HUES48 (cell line): ENCODE measurements at regions not wholly inside any gene's neighbourhood (a gene's known extent, or its start where the extent isn't known, plus 50 kb on each side); places are given as distances from the start of the nearest gene placed in this dataset.
A peak's percentile ranks its signal among the peaks of the same experiment; 100 is the strongest.

Source experiments
- H3K27ac ChIP-seq: one replicate; pipeline ENCODE4 v1.7.0; 2013; ENCODE audit warnings: low read depth, low read length, inconsistent platforms
- H3K27me3 ChIP-seq: 2 replicates; pipeline ENCODE4 v1.6.1; 2013; ENCODE audit warnings: mild to moderate bottlenecking, low read length; ENCODE audit not compliant: control insufficient read depth, insufficient read depth
- H3K36me3 ChIP-seq: 2 replicates; pipeline ENCODE4 v1.6.1; 2013; ENCODE audit warnings: low read length; ENCODE audit not compliant: control insufficient read depth, insufficient read depth
- H3K4me1 ChIP-seq: 2 replicates; pipeline ENCODE4 v1.6.1; 2013; ENCODE audit warnings: mild to moderate bottlenecking, low read length; ENCODE audit not compliant: control insufficient read depth, insufficient read depth
- H3K4me3 ChIP-seq: 2 replicates; pipeline ENCODE4 v1.5.1; 2013; ENCODE audit warnings: mild to moderate bottlenecking, low read depth, low read length
- H3K9ac ChIP-seq: 2 replicates; pipeline ENCODE4 v1.6.1; 2013; ENCODE audit warnings: mild to moderate bottlenecking, low read depth, low read length, moderate library complexity
- H3K9me3 ChIP-seq: 2 replicates; pipeline ENCODE4 v1.6.1; 2013; ENCODE audit warnings: low read length; ENCODE audit not compliant: control insufficient read depth, insufficient read depth

GRCh38 chr5:160479220-160479619, 57.6 kb downstream of the PTTG1 start:
- H3K27ac ChIP-seq = no peak overlapping the region
- H3K27me3 ChIP-seq = no peaks in the 10 kb centered on the region
- no peak overlapping the region for H3K9ac ChIP-seq
- H3K36me3 ChIP-seq = no peaks in the 10 kb centered on the region
- H3K4me1 ChIP-seq = peaks cover 31% of the 10 kb centered on the region
- no peaks in the 10 kb centered on the region for H3K9me3 ChIP-seq
- H3K4me3 ChIP-seq = no peak overlapping the region

GRCh38 chr5:160479926-160480325, 58.3 kb downstream of the PTTG1 start:
- no peaks in the 10 kb centered on the region for H3K9me3 ChIP-seq
- no peaks in the 10 kb centered on the region for H3K27me3 ChIP-seq
- no peaks in the 10 kb centered on the region for H3K36me3 ChIP-seq
- H3K4me1 ChIP-seq = peaks cover 35% of the 10 kb centered on the region
- H3K4me3 ChIP-seq = no peak overlapping the region
- no peak overlapping the region for H3K27ac ChIP-seq
- no peak overlapping the region for H3K9ac ChIP-seq

DNA sequence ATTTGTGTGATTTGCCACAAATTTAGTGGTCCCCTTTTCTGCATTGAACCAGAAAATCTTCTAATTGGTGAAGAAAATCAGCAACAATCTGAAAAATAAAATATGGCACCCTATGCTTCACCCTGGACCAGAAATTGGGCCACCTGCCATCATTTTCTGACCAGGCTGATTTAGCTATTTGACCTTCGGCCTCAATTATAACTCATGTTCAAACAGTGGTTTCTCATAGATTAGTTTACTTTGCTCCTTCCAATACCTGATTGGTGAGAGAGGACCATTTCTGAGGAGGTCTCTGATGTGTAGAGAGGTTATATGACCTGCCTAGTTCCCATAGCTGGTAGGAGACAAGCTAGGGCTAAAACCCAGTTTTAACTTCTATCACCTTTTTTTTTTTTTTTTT, 59.0 kb downstream of the PTTG1 start:
- Histone ChIP-seq H3K36me3 (no peaks in the 10 kb centered on the region), H3K27me3 (no peaks in the 10 kb centered on the region), H3K4me1 (peaks cover 42% of the 10 kb centered on the region), H3K4me3 (no peak overlapping the region), H3K27ac (no peak overlapping the region), H3K9me3 (no peaks in the 10 kb centered on the region), H3K9ac (no peak overlapping the region)

GRCh38 chr5:160484678-160485077, 63.0 kb downstream of the PTTG1 start:
- no peak overlapping the region for H3K9ac ChIP-seq
- no peak overlapping the region for H3K27ac ChIP-seq
- no peak overlapping the region for H3K4me3 ChIP-seq
- H3K36me3 ChIP-seq = no peaks in the 10 kb centered on the region
- no peaks in the 10 kb centered on the region for H3K27me3 ChIP-seq
- H3K4me1 ChIP-seq = peaks cover 33% of the 10 kb centered on the region
- H3K9me3 ChIP-seq = no peaks in the 10 kb centered on the region

DNA sequence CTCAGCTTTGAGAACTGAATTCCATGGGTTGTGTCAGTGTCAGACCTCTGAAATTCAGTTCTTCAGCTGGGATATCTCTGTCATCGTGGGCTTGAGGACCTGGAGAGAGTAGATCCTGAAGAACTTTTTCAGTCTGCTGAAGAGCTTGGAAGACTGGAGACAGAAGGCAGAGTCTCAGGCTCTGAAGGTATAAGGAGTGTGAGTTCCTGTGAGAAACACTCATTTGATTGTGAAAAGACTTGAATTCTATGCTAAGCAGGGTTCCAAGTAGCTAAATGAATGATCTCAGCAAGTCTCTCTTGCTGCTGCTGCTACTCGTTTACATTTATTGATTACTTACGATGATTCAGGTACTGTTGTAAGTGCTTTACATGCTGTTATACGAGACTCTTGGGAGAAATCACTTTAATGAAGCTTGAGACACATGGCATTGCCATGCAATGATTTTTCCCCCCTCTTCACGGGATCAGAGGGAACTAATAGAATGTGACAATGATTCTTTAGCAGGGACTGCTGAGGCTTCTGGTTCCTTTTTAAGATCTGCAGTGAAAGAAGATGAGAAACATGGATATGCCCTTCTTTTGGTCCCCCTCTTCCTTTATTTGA, 63.8 kb downstream of the PTTG1 start:
- Histone ChIP-seq H3K9ac (no peak overlapping the region), H3K4me3 (no peak overlapping the region), H3K9me3 (no peaks in the 10 kb centered on the region), H3K27ac (peak overlapping the region; percentile 73), H3K4me1 (peaks cover 33% of the 10 kb centered on the region), H3K36me3 (no peaks in the 10 kb centered on the region), H3K27me3 (no peaks in the 10 kb centered on the region)

GRCh38 chr5:160486573-160486972, 64.9 kb downstream of the PTTG1 start:
- no peaks in the 10 kb centered on the region for H3K27me3 ChIP-seq
- no peaks in the 10 kb centered on the region for H3K9me3 ChIP-seq
- no peak overlapping the region for H3K9ac ChIP-seq
- no peak overlapping the region for H3K4me3 ChIP-seq
- H3K4me1 ChIP-seq = peaks cover 31% of the 10 kb centered on the region
- no peak overlapping the region for H3K27ac ChIP-seq
- H3K36me3 ChIP-seq = no peaks in the 10 kb centered on the region

GRCh38 chr5:160488394-160489325, 67.0 kb downstream of the PTTG1 start:
- H3K36me3 ChIP-seq = no peaks in the 10 kb centered on the region
- H3K27me3 ChIP-seq = no peaks in the 10 kb centered on the region
- no peak overlapping the region for H3K4me3 ChIP-seq
- no peaks in the 10 kb centered on the region for H3K9me3 ChIP-seq
- H3K4me1 ChIP-seq = peaks cover 20% of the 10 kb centered on the region
- no peak overlapping the region for H3K27ac ChIP-seq
- H3K9ac ChIP-seq = no peak overlapping the region

DNA sequence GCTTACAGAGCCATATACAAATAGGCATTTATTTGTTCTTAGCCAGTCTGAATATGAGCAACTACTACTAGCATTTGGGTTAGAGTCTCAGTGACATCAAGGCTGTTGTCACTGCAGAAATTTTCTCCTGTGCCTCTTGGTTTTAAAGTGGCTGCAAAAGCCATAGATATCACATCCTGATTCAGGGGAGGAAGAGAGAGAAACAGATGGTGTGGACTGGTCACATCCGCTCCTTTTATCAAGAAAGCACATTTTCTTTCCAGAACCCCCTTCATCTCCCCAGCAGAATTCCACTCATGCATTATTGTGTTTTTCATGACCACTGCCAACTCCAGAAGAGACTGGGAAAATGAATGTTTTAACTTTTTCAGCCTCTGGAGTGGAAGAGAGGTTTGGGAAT, 69.8 kb downstream of the PTTG1 start:
- Histone ChIP-seq H3K9me3 (no peaks in the 10 kb centered on the region), H3K27me3 (no peaks in the 10 kb centered on the region), H3K4me1 (peaks cover 4% of the 10 kb centered on the region), H3K36me3 (no peaks in the 10 kb centered on the region), H3K27ac (no peak overlapping the region), H3K4me3 (no peak overlapping the region), H3K9ac (no peak overlapping the region)

DNA sequence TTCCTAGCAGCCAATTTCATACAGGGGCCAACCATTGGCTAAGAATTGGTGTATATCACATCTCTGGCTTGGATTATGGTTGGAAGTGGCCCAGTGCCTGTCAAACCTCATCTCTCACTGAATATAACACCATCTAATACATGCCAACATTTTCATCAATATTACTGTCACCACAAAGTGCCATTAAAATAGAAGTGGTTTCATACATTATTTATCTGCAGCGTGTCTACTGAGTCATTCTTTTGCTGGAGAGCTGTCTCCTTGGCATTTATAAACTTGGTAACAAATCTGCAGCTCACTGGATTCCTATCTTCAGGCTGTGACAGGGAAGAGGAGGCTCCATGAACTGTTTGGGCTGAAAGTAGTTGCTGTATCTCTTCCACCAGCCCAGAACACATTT, 70.9 kb downstream of the PTTG1 start:
- Histone ChIP-seq H3K4me3 (no peak overlapping the region), H3K9ac (no peak overlapping the region), H3K27me3 (no peaks in the 10 kb centered on the region), H3K9me3 (no peaks in the 10 kb centered on the region), H3K27ac (no peak overlapping the region), H3K36me3 (no peaks in the 10 kb centered on the region), H3K4me1 (peaks cover 4% of the 10 kb centered on the region)

GRCh38 chr5:160493806-160494338, 72.2 kb downstream of the PTTG1 start:
- Histone ChIP-seq H3K4me1 (no peaks in the 10 kb centered on the region), H3K9ac (no peak overlapping the region), H3K9me3 (no peaks in the 10 kb centered on the region), H3K4me3 (no peak overlapping the region), H3K27ac (no peak overlapping the region), H3K36me3 (no peaks in the 10 kb centered on the region), H3K27me3 (no peaks in the 10 kb centered on the region)

DNA sequence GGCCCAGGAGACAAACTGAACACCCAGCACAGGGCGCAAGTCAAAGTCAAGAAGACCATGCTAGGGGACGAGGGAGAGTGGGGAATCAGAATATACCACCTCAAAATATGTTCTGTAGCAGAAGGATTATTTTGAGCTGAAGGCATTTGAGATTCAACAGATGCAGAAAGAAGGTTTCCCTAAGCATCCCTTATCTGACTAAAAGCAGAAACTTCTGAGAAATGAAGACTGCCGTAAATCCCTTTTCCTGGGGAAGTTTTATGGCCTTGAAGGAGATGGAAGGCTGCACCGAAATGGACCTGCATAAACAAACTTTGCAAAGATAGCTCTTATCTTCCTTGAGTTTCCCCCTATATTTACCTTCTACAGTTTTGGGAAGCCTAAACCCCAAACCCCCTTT, 72.8 kb downstream of the PTTG1 start:
- Histone ChIP-seq H3K27ac (no peak overlapping the region), H3K4me3 (no peak overlapping the region), H3K36me3 (no peaks in the 10 kb centered on the region), H3K9ac (no peak overlapping the region), H3K27me3 (no peaks in the 10 kb centered on the region), H3K9me3 (no peaks in the 10 kb centered on the region), H3K4me1 (no peaks in the 10 kb centered on the region)
